ENCODE measurements at regions not wholly inside any gene's neighbourhood (a gene's known extent, or its start where the extent isn't known, plus 50 kb on each side); places are given as distances from the start of the nearest gene placed in this dataset.

GRCh38 chr14:81849714-81850113 lies 316.1 kb upstream of the SEL1L start:
- ATAC-seq: no peak

GRCh38 chr14:81855007-81855406 lies 321.4 kb upstream of the SEL1L start:
- CTCF ChIA-PET: no interaction called here
- ATAC-seq (no peak), DNase-seq (no peak)
- no peak overlapping the region for H3K27ac Mint-ChIP-seq
- H3K9me3 Mint-ChIP-seq (ENCODE audit: low read depth): peaks cover 6% of the 10 kb centered on the region
- H3K4me3 Mint-ChIP-seq: no peak overlapping the region
- H3K27me3 Mint-ChIP-seq: no peaks in the 10 kb centered on the region
- H3K36me3 Mint-ChIP-seq: no peaks in the 10 kb centered on the region
- no peaks in the 10 kb centered on the region for H3K4me1 Mint-ChIP-seq

More at GRCh38 chr14:81849714-81850113, 316.1 kb upstream of the SEL1L start:
- Mint-ChIP-seq H3K36me3 (no peaks in the 10 kb centered on the region), H3K4me1 (no peaks in the 10 kb centered on the region), H3K27me3 (no peaks in the 10 kb centered on the region), H3K9me3 (ENCODE audit: low read depth) (peaks cover 4% of the 10 kb centered on the region), H3K27ac (no peak overlapping the region), H3K4me3 (no peak overlapping the region)
- CTCF ChIA-PET: no interaction called here
- DNase-seq: no peak

- Mint-ChIP-seq H3K27ac (no peak overlapping the region), H3K4me3 (no peak overlapping the region), H3K36me3 (no peaks in the 10 kb centered on the region), H3K9me3 (ENCODE audit: low read depth) (peaks cover 6% of the 10 kb centered on the region), H3K27me3 (no peaks in the 10 kb centered on the region), H3K4me1 (no peaks in the 10 kb centered on the region)
- ATAC-seq (no peak), DNase-seq (no peak)
- CTCF ChIA-PET: interaction anchor here (0.7 kb wide), 1 partner anchor 1348 kb away, joined by 3 read pairs; no protein-coding TSS in a partner anchor
These were observed 325.4 kb upstream of the SEL1L start for GRCh38 chr14:81859046-81859445.

GRCh38 chr14:81868172-81868571 lies 334.5 kb upstream of the SEL1L start:
- H3K27ac Mint-ChIP-seq: no peak overlapping the region
- DNase-seq: no peak
- CTCF ChIA-PET: no interaction called here
- H3K27me3 Mint-ChIP-seq: no peaks in the 10 kb centered on the region
- H3K4me3 Mint-ChIP-seq: no peak overlapping the region
- H3K36me3 Mint-ChIP-seq: no peaks in the 10 kb centered on the region
- no peaks in the 10 kb centered on the region for H3K4me1 Mint-ChIP-seq
- peaks cover 2% of the 10 kb centered on the region for H3K9me3 Mint-ChIP-seq (ENCODE audit: low read depth)
- no peak for ATAC-seq

- H3K36me3 Mint-ChIP-seq: no peaks in the 10 kb centered on the region
These were observed 338.1 kb upstream of the SEL1L start for GRCh38 chr14:81871706-81872105.

GRCh38 chr14:81884382-81884781 lies 350.7 kb upstream of the SEL1L start:
- Mint-ChIP-seq H3K36me3 (no peaks in the 10 kb centered on the region), H3K4me3 (no peak overlapping the region), H3K4me1 (no peaks in the 10 kb centered on the region), H3K27me3 (no peaks in the 10 kb centered on the region), H3K9me3 (ENCODE audit: low read depth) (peaks cover 2% of the 10 kb centered on the region), H3K27ac (no peak overlapping the region)
- CTCF ChIA-PET: no interaction called here
- no peak for ATAC-seq
- DNase-seq: no peak

More at GRCh38 chr14:81871706-81872105, 338.1 kb upstream of the SEL1L start:
- H3K27ac Mint-ChIP-seq: no peak overlapping the region
- H3K4me3 Mint-ChIP-seq: no peak overlapping the region
- CTCF ChIA-PET: no interaction called here
- H3K27me3 Mint-ChIP-seq: no peaks in the 10 kb centered on the region
- peaks cover 7% of the 10 kb centered on the region for H3K9me3 Mint-ChIP-seq (ENCODE audit: low read depth)
- DNase-seq (no peak), ATAC-seq (no peak)
- H3K4me1 Mint-ChIP-seq: no peaks in the 10 kb centered on the region

GRCh38 chr14:81886588-81886987 lies 352.9 kb upstream of the SEL1L start:
- H3K4me1 Mint-ChIP-seq: no peaks in the 10 kb centered on the region
- H3K27me3 Mint-ChIP-seq: no peaks in the 10 kb centered on the region
- H3K9me3 Mint-ChIP-seq (ENCODE audit: low read depth): peaks cover 4% of the 10 kb centered on the region
- DNase-seq (no peak), ATAC-seq (no peak)
- H3K27ac Mint-ChIP-seq: no peak overlapping the region
- peaks cover 2% of the 10 kb centered on the region for H3K36me3 Mint-ChIP-seq
- H3K4me3 Mint-ChIP-seq: no peak overlapping the region
- CTCF ChIA-PET: no interaction called here

- Mint-ChIP-seq H3K4me1 (no peaks in the 10 kb centered on the region), H3K36me3 (peaks cover 2% of the 10 kb centered on the region), H3K4me3 (no peak overlapping the region), H3K27me3 (no peaks in the 10 kb centered on the region), H3K9me3 (ENCODE audit: low read depth) (peaks cover 2% of the 10 kb centered on the region), H3K27ac (no peak overlapping the region)
- DNase-seq (no peak), ATAC-seq (no peak)
- CTCF ChIA-PET: no interaction called here
These were observed 355.9 kb upstream of the SEL1L start for GRCh38 chr14:81889529-81889928.

- H3K27me3 Mint-ChIP-seq: no peaks in the 10 kb centered on the region
- CTCF ChIA-PET: no interaction called here
- H3K4me3 Mint-ChIP-seq: no peak overlapping the region
- H3K4me1 Mint-ChIP-seq: no peaks in the 10 kb centered on the region
- H3K36me3 Mint-ChIP-seq: peaks cover 2% of the 10 kb centered on the region
- peaks cover 2% of the 10 kb centered on the region for H3K9me3 Mint-ChIP-seq (ENCODE audit: low read depth)
- ATAC-seq (no peak), DNase-seq (no peak)
- no peak overlapping the region for H3K27ac Mint-ChIP-seq
These were observed 356.4 kb upstream of the SEL1L start for GRCh38 chr14:81890020-81890419.

GRCh38 chr14:81903477-81903876 lies 369.8 kb upstream of the SEL1L start:
- no peaks in the 10 kb centered on the region for H3K4me1 Mint-ChIP-seq
- ATAC-seq: no peak

GRCh38 chr14:81927070-81927469 lies 393.4 kb upstream of the SEL1L start:
- Mint-ChIP-seq H3K27ac (no peak overlapping the region), H3K4me3 (no peak overlapping the region), H3K4me1 (no peaks in the 10 kb centered on the region), H3K27me3 (no peaks in the 10 kb centered on the region), H3K9me3 (ENCODE audit: low read depth) (no peaks in the 10 kb centered on the region), H3K36me3 (no peaks in the 10 kb centered on the region)
- CTCF ChIA-PET: interaction anchor here (1.4 kb wide), 1 partner anchor 302 kb away, joined by 3 read pairs; no protein-coding TSS in a partner anchor
- ATAC-seq (no peak), DNase-seq (no peak)

More at GRCh38 chr14:81903477-81903876, 369.8 kb upstream of the SEL1L start:
- H3K4me3 Mint-ChIP-seq: no peak overlapping the region
- H3K27ac Mint-ChIP-seq: no peak overlapping the region
- no peak for DNase-seq
- H3K27me3 Mint-ChIP-seq: no peaks in the 10 kb centered on the region
- peaks cover 4% of the 10 kb centered on the region for H3K9me3 Mint-ChIP-seq (ENCODE audit: low read depth)
- CTCF ChIA-PET: no interaction called here
- H3K36me3 Mint-ChIP-seq: no peaks in the 10 kb centered on the region

- Mint-ChIP-seq H3K36me3 (no peaks in the 10 kb centered on the region), H3K4me1 (no peaks in the 10 kb centered on the region), H3K27ac (no peak overlapping the region), H3K9me3 (ENCODE audit: low read depth) (no peaks in the 10 kb centered on the region), H3K4me3 (no peak overlapping the region), H3K27me3 (no peaks in the 10 kb centered on the region)
- CTCF ChIA-PET: no interaction called here
- no peak for DNase-seq
- no peak for ATAC-seq
These were observed 398.2 kb upstream of the SEL1L start for GRCh38 chr14:81931828-81932227.

GRCh38 chr14:81936348-81936747 lies 402.7 kb upstream of the SEL1L start:
- Mint-ChIP-seq H3K9me3 (ENCODE audit: low read depth) (no peaks in the 10 kb centered on the region), H3K36me3 (no peaks in the 10 kb centered on the region), H3K27me3 (no peaks in the 10 kb centered on the region), H3K27ac (no peak overlapping the region), H3K4me3 (no peak overlapping the region), H3K4me1 (no peaks in the 10 kb centered on the region)
- ATAC-seq (no peak), DNase-seq (no peak)
- CTCF ChIA-PET: no interaction called here

GRCh38 chr14:81936902-81937301 lies 403.2 kb upstream of the SEL1L start:
- H3K4me1 Mint-ChIP-seq: no peaks in the 10 kb centered on the region
- no peak for DNase-seq
- H3K36me3 Mint-ChIP-seq: no peaks in the 10 kb centered on the region
- no peak overlapping the region for H3K27ac Mint-ChIP-seq
- H3K4me3 Mint-ChIP-seq: no peak overlapping the region
- no peaks in the 10 kb centered on the region for H3K27me3 Mint-ChIP-seq
- no peaks in the 10 kb centered on the region for H3K9me3 Mint-ChIP-seq (ENCODE audit: low read depth)
- CTCF ChIA-PET: interaction anchor here (1.2 kb wide), 1 partner anchor 17 kb away, joined by 3 read pairs; no protein-coding TSS in a partner anchor
- ATAC-seq: no peak

GRCh38 chr14:81938341-81938740 lies 404.7 kb upstream of the SEL1L start:
- DNase-seq (no peak), ATAC-seq (no peak)
- Mint-ChIP-seq H3K27me3 (no peaks in the 10 kb centered on the region), H3K4me3 (no peak overlapping the region), H3K27ac (no peak overlapping the region), H3K36me3 (no peaks in the 10 kb centered on the region), H3K9me3 (ENCODE audit: low read depth) (no peaks in the 10 kb centered on the region), H3K4me1 (no peaks in the 10 kb centered on the region)
- CTCF ChIA-PET: no interaction called here

Measured in activated CD8-positive, alpha-beta memory T cell treated with anti-CD3 and anti-CD28 coated beads, Interleukin-2, amount 10 ng/mL, durations not matched to agents 7 days and 5 days (primary cell).